Glomerular visceral epithelial cell (primary cell): ENCODE measurements at regions not wholly inside any gene's neighbourhood (a gene's known extent, or its start where the extent isn't known, plus 50 kb on each side); places are given as distances from the start of the nearest gene placed in this dataset.
A peak's percentile ranks its signal among the peaks of the same experiment; 100 is the strongest.

Experiments used
- DNase-seq: peaks from one replicate; pipeline ENCODE4 v3.0.0-alpha.2; 2016; ENCODE audit errors: extremely low spot score

- DNase-seq = no peak
Observed at GRCh38 chr9:13756943-13757342, 477.5 kb upstream of the MPDZ start.

DNA sequence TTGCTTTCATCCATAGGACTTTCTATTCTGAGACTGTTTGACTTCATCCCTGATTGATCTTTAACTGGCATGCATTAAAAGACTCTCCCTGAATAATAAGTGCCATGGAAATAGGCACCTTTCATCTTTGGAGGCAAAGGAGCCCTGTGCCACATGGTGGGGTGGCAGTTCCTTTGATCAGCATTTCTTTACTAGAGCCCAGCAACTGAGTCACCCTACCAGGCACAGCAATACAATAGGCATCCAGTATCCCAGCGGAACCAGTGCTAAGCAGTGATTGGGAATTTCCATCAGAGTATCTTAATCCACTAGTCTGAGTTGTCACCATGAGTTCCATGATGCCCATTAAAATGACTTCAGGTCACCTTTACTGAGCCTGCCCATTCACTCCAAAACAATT, 476.1 kb upstream of the MPDZ start:
- DNase-seq = no peak

- DNase-seq = no peak
Observed at GRCh38 chr9:13750639-13751038, 471.1 kb upstream of the MPDZ start.

DNA sequence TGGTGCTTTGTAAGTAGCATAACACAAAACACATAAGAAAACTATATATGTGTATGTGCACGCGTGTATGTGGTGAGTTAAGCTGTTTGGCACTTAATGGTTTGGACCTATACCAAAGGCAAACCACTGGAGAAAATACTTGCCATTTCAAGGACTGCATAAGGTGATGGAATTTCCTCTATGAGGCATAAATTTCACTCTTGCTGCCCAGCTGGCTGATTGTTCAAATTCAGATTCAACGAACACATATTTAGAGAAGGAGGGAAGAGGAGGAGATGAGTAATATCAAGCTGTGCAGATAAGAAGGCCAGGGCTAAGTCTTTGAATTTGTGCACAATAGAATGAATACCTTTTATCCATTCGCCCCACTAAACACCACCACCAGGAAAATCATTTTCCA, 470.6 kb upstream of the MPDZ start:
- DNase-seq = peak; percentile 95

DNA sequence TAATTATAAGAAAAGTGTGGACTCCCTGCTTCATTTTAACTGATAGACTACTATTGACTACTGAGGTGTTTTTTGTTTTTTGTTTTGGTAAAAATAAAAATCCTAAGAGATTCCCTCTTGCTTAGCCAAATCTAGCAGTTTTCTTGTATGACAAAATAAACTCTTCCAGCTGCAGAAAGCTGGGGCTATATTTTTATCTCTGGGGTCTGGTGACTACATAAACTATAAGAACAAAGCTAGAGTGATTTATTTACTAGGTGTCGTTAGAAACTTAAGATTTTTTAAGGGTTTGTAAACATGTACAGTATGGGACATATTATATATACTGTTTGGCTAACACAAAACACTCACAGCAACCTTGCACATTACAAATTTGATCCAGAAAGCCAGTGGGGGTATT, 467.4 kb upstream of the MPDZ start:
- no peak for DNase-seq

GRCh38 chr9:13744261-13744901, 464.9 kb upstream of the MPDZ start:
- no peak for DNase-seq

DNA sequence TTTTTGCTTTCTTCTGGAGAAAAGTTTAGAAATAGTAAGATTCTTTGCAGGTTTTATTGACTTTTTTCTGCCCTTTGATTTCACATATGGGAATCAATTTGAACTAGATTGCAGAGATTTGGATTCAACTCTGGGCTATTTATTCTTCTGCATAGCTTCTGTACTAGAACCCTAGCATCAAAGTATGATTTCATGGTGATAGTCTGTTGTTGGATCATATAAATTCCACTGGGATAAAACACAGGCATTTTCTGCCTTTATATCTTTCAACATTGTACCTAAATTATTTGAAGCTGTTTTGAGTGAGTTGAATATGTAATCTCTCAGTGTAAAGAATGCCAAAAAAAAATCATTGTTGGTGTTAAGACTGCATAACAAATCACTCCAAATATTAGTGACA, 458.4 kb upstream of the MPDZ start:
- DNase-seq = no peak

- DNase-seq = no peak
Observed at GRCh38 chr9:13735181-13735580, 455.7 kb upstream of the MPDZ start.

DNA sequence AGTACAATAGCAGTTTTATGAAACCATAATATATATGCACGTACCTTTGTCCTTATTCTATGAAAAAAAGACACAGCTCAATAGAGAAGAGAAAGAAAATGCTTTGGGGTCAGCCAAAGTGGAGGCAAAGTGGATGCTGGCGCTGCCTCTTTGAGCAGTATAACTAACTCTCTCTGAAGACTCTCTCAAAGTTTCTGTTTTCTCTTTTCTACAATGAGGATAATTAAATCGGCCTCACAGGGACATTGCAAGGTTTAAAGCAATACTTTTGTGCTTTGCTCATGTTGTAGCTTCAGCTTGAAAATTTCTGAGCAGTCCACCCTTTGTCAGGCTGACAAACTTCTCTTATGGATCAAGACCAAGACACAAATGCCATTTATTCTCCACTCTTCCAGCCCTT, 455.1 kb upstream of the MPDZ start:
- no peak for DNase-seq

DNA sequence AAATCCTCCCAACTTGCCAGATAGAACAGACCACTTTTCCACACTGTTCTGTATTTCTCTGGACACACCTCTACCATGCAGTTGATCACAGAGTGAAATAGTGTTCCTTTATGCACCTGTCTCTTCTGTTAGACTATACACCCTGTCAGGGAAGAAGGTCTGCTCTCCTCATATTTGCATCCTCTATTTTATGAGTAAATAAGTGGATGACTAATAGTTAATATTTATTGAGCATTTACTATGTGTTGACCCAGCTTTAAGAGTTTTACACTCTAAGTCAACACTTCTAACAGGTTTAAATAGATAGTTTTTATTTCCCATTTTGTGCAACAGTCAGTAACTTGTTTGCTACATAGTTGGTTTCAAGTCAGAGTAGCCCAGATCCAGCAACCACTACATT, 452.8 kb upstream of the MPDZ start:
- no peak for DNase-seq

GRCh38 chr9:13731637-13732036, 452.1 kb upstream of the MPDZ start:
- DNase-seq = no peak

GRCh38 chr9:13729955-13730354, 450.5 kb upstream of the MPDZ start:
- no peak for DNase-seq

DNA sequence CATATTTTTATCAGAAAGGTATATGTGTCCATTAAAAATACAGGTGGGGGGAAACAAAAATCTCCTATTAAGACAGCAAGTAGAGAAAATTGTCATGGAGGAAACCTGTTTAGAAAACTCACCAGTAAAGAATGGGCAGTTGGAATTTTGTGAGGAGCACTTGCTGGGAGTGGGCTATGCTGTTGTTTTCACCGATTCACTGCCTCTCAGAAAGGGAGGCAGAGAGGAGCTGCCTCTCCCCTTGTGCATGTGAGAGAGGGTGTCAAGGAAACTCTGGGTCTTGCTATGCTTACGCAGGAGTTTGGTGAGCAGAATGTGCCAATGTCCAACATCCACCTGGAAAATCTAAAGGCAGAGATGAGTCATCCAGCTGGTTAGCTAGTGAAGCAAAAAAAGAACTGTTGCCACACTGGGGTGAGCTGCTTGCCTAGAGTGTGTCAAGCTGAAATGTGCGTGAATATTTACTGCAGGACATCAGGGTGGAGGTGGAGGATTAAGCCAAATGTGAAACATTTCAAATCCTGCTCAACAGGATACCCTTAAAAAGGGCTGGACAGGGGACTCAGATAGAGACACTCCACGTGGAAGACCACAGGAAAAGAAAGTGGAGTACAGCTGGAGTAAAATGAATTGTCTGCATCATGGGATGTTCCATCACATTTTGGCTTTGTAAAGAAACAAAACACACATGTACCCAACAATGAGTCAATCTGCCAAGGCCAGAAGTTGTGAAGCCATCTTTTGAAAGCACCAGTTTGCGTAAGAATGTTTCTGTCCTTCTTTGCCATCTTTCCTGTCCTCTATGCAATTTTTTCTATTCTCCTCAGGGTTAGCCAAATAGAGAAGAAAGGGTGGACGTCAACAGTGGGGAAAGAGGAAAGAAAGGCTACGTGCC, 449.7 kb upstream of the MPDZ start:
- DNase-seq = peak; percentile 67

- peak; percentile 65 for DNase-seq
Observed at GRCh38 chr9:13728131-13728530, 448.6 kb upstream of the MPDZ start.

DNA sequence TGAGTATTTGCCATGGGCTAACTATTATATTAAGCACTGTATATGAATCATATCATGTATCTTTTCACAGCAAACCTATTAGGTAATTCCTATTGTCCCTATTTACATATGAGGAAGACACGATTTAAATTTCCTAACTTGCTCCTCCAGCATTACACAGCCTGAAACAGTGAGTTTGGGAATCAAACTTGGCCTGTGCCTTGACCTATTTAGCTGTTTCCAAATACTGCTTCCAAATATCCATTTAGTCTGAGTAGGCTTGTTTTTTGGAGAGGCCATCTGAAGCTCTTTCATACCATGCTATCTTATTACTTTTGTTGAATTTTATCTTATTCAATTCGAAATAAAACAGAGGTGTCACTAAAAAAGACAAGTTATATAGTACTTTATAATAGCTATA, 447.3 kb upstream of the MPDZ start:
- no peak for DNase-seq

DNA sequence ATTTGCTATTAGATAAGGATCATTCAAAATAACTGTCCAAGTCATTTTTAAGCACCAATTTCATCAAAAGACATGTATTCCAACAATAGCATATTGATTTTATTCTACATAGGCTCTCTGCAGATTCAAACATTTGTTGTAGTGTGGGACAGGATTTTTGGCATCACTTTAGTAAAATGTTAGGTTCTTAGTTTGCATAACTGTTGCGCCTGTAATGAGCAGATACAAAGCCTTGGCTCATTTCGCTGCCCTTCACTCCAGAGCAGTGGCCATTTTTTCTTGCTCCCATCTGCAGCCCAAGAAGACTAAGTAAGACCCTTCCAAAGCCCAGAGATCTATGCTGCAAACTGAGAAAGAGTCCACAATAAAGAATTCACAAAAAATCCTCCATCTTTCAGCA, 446.0 kb upstream of the MPDZ start:
- no peak for DNase-seq

GRCh38 chr9:13721481-13722235, 442.2 kb upstream of the MPDZ start:
- DNase-seq = peak; percentile 64

- DNase-seq = peak; percentile 73
Observed at GRCh38 chr9:13719981-13720676, 440.6 kb upstream of the MPDZ start.

DNA sequence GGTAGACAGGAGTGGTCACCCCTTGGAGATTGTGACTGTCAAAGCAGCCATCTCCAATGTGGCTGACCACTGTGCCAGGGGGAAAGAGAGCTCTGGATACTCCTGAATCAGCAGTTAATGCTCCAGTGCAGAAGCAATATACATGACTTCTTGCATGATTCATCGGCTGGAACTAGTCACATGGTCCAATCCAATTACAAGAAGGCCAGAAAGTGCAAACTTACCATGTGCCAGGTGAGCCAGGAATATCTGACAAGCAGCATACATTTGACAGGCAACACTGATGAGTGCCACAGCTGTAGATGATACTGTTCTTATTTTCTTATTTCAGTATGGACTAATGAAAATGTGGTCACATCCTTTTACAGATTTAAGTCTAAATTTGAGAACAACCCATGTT, 440.0 kb upstream of the MPDZ start:
- DNase-seq = peak; percentile 57

DNA sequence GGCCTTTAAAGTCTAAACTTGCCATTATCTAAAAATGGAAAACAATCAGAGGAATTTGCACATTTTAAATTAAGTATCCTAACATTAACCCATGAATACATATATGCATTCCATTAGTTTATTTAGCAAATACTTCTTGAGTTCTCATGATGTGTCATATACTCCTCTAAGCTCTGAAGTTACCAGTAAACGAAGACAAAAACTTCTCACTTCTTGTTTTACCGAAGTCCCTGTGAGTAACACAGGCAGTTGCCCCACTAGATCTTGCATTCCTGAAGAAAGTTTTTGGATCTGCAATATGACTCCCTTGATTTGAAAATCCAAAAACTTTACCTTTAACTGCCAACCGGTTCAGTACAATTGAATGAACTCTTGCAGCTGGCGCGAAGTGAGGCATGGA, 439.0 kb upstream of the MPDZ start:
- DNase-seq = peak; percentile 45

GRCh38 chr9:13718086-13718485, 438.6 kb upstream of the MPDZ start:
- peak; percentile 78 for DNase-seq
